ENCODE measurements at regions not wholly inside any gene's neighbourhood (a gene's known extent, or its start where the extent isn't known, plus 50 kb on each side); places are given as distances from the start of the nearest gene placed in this dataset.

DNA sequence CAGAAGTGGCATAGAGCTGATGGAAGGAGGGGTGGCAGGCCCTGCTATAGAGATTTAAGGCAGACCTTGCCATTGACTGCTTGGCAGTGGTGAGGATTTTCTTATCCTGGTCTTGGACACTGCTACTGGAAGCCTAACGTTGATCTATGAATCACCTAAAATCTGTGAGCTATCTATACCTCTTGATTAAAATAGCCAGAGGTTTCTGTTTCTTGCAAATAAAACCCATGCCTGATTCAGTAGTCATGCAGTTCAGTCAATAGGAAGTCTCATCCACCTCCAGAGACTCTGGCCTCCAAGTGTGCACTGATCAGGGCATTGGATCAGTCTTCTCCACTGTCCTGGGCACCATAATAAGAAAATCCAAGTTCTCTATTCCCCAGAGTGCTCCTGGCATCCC lies 286.5 kb downstream of the PTEN start:
- TF ChIP-seq, protein P1, sequence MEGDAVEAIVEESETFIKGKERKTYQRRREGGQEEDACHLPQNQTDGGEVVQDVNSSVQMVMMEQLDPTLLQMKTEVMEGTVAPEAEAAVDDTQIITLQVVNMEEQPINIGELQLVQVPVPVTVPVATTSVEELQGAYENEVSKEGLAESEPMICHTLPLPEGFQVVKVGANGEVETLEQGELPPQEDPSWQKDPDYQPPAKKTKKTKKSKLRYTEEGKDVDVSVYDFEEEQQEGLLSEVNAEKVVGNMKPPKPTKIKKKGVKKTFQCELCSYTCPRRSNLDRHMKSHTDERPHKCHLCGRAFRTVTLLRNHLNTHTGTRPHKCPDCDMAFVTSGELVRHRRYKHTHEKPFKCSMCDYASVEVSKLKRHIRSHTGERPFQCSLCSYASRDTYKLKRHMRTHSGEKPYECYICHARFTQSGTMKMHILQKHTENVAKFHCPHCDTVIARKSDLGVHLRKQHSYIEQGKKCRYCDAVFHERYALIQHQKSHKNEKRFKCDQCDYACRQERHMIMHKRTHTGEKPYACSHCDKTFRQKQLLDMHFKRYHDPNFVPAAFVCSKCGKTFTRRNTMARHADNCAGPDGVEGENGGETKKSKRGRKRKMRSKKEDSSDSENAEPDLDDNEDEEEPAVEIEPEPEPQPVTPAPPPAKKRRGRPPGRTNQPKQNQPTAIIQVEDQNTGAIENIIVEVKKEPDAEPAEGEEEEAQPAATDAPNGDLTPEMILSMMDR (IDR thresholded peaks at IDR 0.05): no peak
- no peak for TF ChIP-seq POLR2A (IDR thresholded peaks at IDR 0.05)
